ENCODE measurements at regions not wholly inside any gene's neighbourhood (a gene's known extent, or its start where the extent isn't known, plus 50 kb on each side); places are given as distances from the start of the nearest gene placed in this dataset.

GRCh38 chr11:96465512-96465911 lies 75.7 kb downstream of the JRKL start:
- intact Hi-C loops (cut with micrococcal nuclease): loop anchor here (2.0 to 10.0 kb wide), 3 partner anchors 239 to 439 kb away; no protein-coding TSS in a partner anchor
- Histone ChIP-seq H3K9me2 (replicated peaks; ENCODE audit: low read length) (no peaks in the 10 kb centered on the region), H3K9me3 (ENCODE audit: low read length) (no peaks in the 10 kb centered on the region), H3K36me3 (ENCODE audit: low read depth, low read length) (no peaks in the 10 kb centered on the region), H3K9ac (ENCODE audit: low read length) (no peak overlapping the region), H3K27me3 (ENCODE audit: low read length) (peaks cover 18% of the 10 kb centered on the region), H2AFZ (ENCODE audit: low read length) (no peak overlapping the region), H3K4me3 (ENCODE audit: low read length) (no peak overlapping the region), H4K20me1 (ENCODE audit: low read length) (no peaks in the 10 kb centered on the region), H3F3A (ENCODE audit: low read length, unreplicated experiment) (no peaks in the 10 kb centered on the region), H3K27ac (ENCODE audit: low read length) (no peak overlapping the region), H3K79me2 (ENCODE audit: low read length) (no peaks in the 10 kb centered on the region), H3K4me1 (ENCODE audit: insufficient read depth, low read length) (peaks cover 13% of the 10 kb centered on the region; the same call in 1 of the 2 replicates), H3K4me2 (ENCODE audit: low read length) (no peak overlapping the region; the same call in 1 of the 2 replicates)
- BruUV-seq (replicated peaks): no TSS peak
- TF ChIP-seq, protein P1, sequence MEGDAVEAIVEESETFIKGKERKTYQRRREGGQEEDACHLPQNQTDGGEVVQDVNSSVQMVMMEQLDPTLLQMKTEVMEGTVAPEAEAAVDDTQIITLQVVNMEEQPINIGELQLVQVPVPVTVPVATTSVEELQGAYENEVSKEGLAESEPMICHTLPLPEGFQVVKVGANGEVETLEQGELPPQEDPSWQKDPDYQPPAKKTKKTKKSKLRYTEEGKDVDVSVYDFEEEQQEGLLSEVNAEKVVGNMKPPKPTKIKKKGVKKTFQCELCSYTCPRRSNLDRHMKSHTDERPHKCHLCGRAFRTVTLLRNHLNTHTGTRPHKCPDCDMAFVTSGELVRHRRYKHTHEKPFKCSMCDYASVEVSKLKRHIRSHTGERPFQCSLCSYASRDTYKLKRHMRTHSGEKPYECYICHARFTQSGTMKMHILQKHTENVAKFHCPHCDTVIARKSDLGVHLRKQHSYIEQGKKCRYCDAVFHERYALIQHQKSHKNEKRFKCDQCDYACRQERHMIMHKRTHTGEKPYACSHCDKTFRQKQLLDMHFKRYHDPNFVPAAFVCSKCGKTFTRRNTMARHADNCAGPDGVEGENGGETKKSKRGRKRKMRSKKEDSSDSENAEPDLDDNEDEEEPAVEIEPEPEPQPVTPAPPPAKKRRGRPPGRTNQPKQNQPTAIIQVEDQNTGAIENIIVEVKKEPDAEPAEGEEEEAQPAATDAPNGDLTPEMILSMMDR (conservative IDR thresholded peaks at IDR 0.05; ENCODE audit: low read depth, low read length): no peak
- TF ChIP-seq EZH2phosphoT487 (IDR thresholded peaks at IDR 0.05; ENCODE audit: borderline replicate concordance, low read length) (no peak), EZH2 (IDR thresholded peaks at IDR 0.05; ENCODE audit: low read length, unreplicated experiment) (no peak)
- ATAC-seq: no peak
- POLR2A ChIA-PET (ENCODE audit: unreplicated experiment): no interaction called here
- CTCF ChIA-PET: no interaction called here
- DNase-seq: peak; percentile 59

GRCh38 chr11:96466607-96467006 lies 76.8 kb downstream of the JRKL start:
- no peak overlapping the region for H2AFZ ChIP-seq (ENCODE audit: low read length)
- CTCF ChIA-PET: no interaction called here
- no peaks in the 10 kb centered on the region for H3K36me3 ChIP-seq (ENCODE audit: low read depth, low read length)
- H3K4me1 ChIP-seq (ENCODE audit: insufficient read depth, low read length): peaks cover 16% of the 10 kb centered on the region; the same call in 1 of the 2 replicates
- H3K9ac ChIP-seq (ENCODE audit: low read length): no peak overlapping the region
- POLR2A ChIA-PET (ENCODE audit: unreplicated experiment): no interaction called here
- no peak for TF ChIP-seq EZH2 (IDR thresholded peaks at IDR 0.05; ENCODE audit: low read length, unreplicated experiment)
- TF ChIP-seq EZH2phosphoT487 (IDR thresholded peaks at IDR 0.05; ENCODE audit: borderline replicate concordance, low read length): no peak
- TF ChIP-seq, protein P1 (conservative IDR thresholded peaks at IDR 0.05; ENCODE audit: low read depth, low read length): no peak
- H3F3A ChIP-seq (ENCODE audit: low read length, unreplicated experiment): no peaks in the 10 kb centered on the region
- H3K79me2 ChIP-seq (ENCODE audit: low read length): no peaks in the 10 kb centered on the region
- no peaks in the 10 kb centered on the region for H3K9me2 ChIP-seq (replicated peaks; ENCODE audit: low read length)
- peaks cover 9% of the 10 kb centered on the region for H3K27me3 ChIP-seq (ENCODE audit: low read length)
- no peak for DNase-seq
- BruUV-seq (replicated peaks): no TSS peak
- intact Hi-C loops (cut with micrococcal nuclease): loop anchor here (10.0 kb wide), 2 partner anchors 238 to 438 kb away; no protein-coding TSS in a partner anchor
- H4K20me1 ChIP-seq (ENCODE audit: low read length): no peaks in the 10 kb centered on the region
- H3K27ac ChIP-seq (ENCODE audit: low read length): no peak overlapping the region
- ATAC-seq: no peak
- H3K4me2 ChIP-seq (ENCODE audit: low read length): no peak overlapping the region
- H3K4me3 ChIP-seq (ENCODE audit: low read length): no peak overlapping the region
- H3K9me3 ChIP-seq (ENCODE audit: low read length): no peaks in the 10 kb centered on the region

- BruUV-seq (replicated peaks): no TSS peak
- no peak overlapping the region for H2AFZ ChIP-seq (ENCODE audit: low read length)
- ATAC-seq: no peak
- H3K4me3 ChIP-seq (ENCODE audit: low read length): no peak overlapping the region
- no peaks in the 10 kb centered on the region for H3K9me2 ChIP-seq (replicated peaks; ENCODE audit: low read length)
- no peak overlapping the region for H3K27ac ChIP-seq (ENCODE audit: low read length)
- H3K79me2 ChIP-seq (ENCODE audit: low read length): no peaks in the 10 kb centered on the region
- H3K36me3 ChIP-seq (ENCODE audit: low read depth, low read length): no peaks in the 10 kb centered on the region
- POLR2A ChIA-PET (ENCODE audit: unreplicated experiment): no interaction called here
- CTCF ChIA-PET: no interaction called here
- H3K4me1 ChIP-seq (ENCODE audit: insufficient read depth, low read length): peaks cover 23% of the 10 kb centered on the region
- no peak for DNase-seq
- no peaks in the 10 kb centered on the region for H3K27me3 ChIP-seq (ENCODE audit: low read length)
- no peaks in the 10 kb centered on the region for H3F3A ChIP-seq (ENCODE audit: low read length, unreplicated experiment)
- H4K20me1 ChIP-seq (ENCODE audit: low read length): no peaks in the 10 kb centered on the region
- H3K9me3 ChIP-seq (ENCODE audit: low read length): no peaks in the 10 kb centered on the region
- no peak for TF ChIP-seq EZH2phosphoT487 (IDR thresholded peaks at IDR 0.05; ENCODE audit: borderline replicate concordance, low read length)
- TF ChIP-seq, protein P1 (conservative IDR thresholded peaks at IDR 0.05; ENCODE audit: low read depth, low read length): no peak
- TF ChIP-seq EZH2 (IDR thresholded peaks at IDR 0.05; ENCODE audit: low read length, unreplicated experiment): no peak
- intact Hi-C loops (cut with micrococcal nuclease): loop anchor here (10.0 kb wide), 2 partner anchors 235 to 435 kb away; no protein-coding TSS in a partner anchor
- no peak overlapping the region for H3K9ac ChIP-seq (ENCODE audit: low read length)
- no peak overlapping the region for H3K4me2 ChIP-seq (ENCODE audit: low read length)
These were observed 80.0 kb downstream of the JRKL start for GRCh38 chr11:96469776-96470175.
